HepG2 (cell line): ENCODE measurements at regions not wholly inside any gene's neighbourhood (a gene's known extent, or its start where the extent isn't known, plus 50 kb on each side); places are given as distances from the start of the nearest gene placed in this dataset.

ENCODE experiments used
- ATAC-seq: fragments of 200-7000 bp; cut with Tn5 transposase; 3 replicates; pipeline ENCODE4 v1.9.1; 2020; ENCODE audit warnings: mild to moderate bottlenecking, moderate library complexity
- BruUV-seq: library from RNA; stranded (reverse); fragments of 400-500 nt; replicated peaks from 2 replicates; lab custom pipeline; 2021; lab: Mats Ljungman, UMichigan
- CTCF ChIA-PET: fragments of 300-600 bp; formaldehyde crosslinking; extraction: SDS; loops from one replicate; lab custom pipeline; 2021; ENCODE audit warnings: low total read pairs, inconsistent platforms, low intra/inter-chr PET ratio; lab: Yijun Ruan, JAX
- POLR2A ChIA-PET: fragments of 350-600 bp; sonication (Branson Sonifier 250); formaldehyde crosslinking; loops from one replicate; lab custom pipeline; 2020; ENCODE audit warnings: antibody characterized with exemption, inconsistent platforms; lab: Yijun Ruan, JAX
- DNase-seq: peaks from one replicate; pipeline ENCODE4 v3.0.0-alpha.2; 2015; ENCODE audit warnings: low spot score
- FAIRE-seq: peaks from 3 replicates; lab custom pipeline; 2011; peaks lifted over from hg19 to GRCh38; lab: Jason Lieb, UNC
- H2AFZ ChIP-seq: one replicate; pipeline ENCODE4 v1.6.1; 2011; ENCODE audit warnings: low read length, inconsistent platforms
- H3K27ac ChIP-seq: fragments of 300-600 bp; 3 replicates; pipeline ENCODE4 v1.8.0; 2011; ENCODE audit warnings: mixed run types, mild to moderate bottlenecking, mixed read lengths, low read length, inconsistent platforms; ENCODE audit not compliant: insufficient read depth; ENCODE audit errors: extremely low read length
- H3K27me3 ChIP-seq, 2 experiments: fragments of 200-600 bp in 1 of 2; 2 replicates in 1 of 2; 3 replicates in 1 of 2; pipeline versions ENCODE4 v1.6.0 to v1.8.0; 2011; ENCODE audit warnings: low read length in 2 of 2, mild to moderate bottlenecking in 2 of 2, moderate library complexity in 2 of 2, inconsistent platforms in 1 of 2; ENCODE audit not compliant: insufficient read depth in 2 of 2, control insufficient read depth in 1 of 2
- H3K36me3 ChIP-seq, 2 experiments: fragments of 200-600 bp in 1 of 2; replicated peaks in 1 of 2; 2 replicates in 1 of 2; 3 replicates in 1 of 2; pipeline versions ENCODE4 v1.5.1 to v1.8.0; 2011; ENCODE audit warnings: low read length in 2 of 2, inconsistent platforms in 1 of 2; ENCODE audit not compliant: insufficient read depth in 2 of 2, control insufficient read depth in 1 of 2
- H3K4me1 ChIP-seq: 2 replicates; pipeline ENCODE4 v1.5.1; 2012; ENCODE audit warnings: low read length, inconsistent platforms; ENCODE audit not compliant: insufficient read depth
- H3K4me2 ChIP-seq: 2 replicates; pipeline ENCODE4 v1.6.0; 2011; ENCODE audit warnings: low read depth, low read length, inconsistent platforms
- H3K4me3 ChIP-seq, 3 experiments: fragments of 200-600 bp in 1 of 3; sonication (generic), shearing (Covaris generic) in 1 of 3; replicated peaks in 1 of 3; 2 replicates each; pipeline ENCODE4 v1.5.1; 2011 to 2016; ENCODE audit warnings: low read length in 3 of 3, inconsistent platforms in 2 of 3, low read depth in 2 of 3, mild to moderate bottlenecking in 2 of 3, control low read depth in 1 of 3, mixed read lengths in 1 of 3; ENCODE audit not compliant: insufficient read depth in 1 of 3
- H3K79me2 ChIP-seq: one replicate; pipeline ENCODE4 v1.6.1; 2011; ENCODE audit warnings: low read length, inconsistent platforms; ENCODE audit not compliant: insufficient read depth
- H3K9ac ChIP-seq: 2 replicates; pipeline ENCODE4 v1.6.0; 2011; ENCODE audit warnings: mild to moderate bottlenecking, low read depth, low read length, inconsistent platforms; ENCODE audit not compliant: insufficient read depth
- H3K9me3 ChIP-seq: 2 replicates; pipeline ENCODE4 v1.5.1; 2012; ENCODE audit warnings: mild to moderate bottlenecking, low read length
- H4K20me1 ChIP-seq: 2 replicates; pipeline ENCODE4 v1.6.0; 2011; ENCODE audit warnings: inconsistent platforms, mild to moderate bottlenecking, low read length, moderate library complexity; ENCODE audit not compliant: insufficient read depth
- BRCA1 ChIP-seq: sonication (generic); formaldehyde crosslinking; IDR thresholded peaks from 2 replicates; pipeline ENCODE4 v1.4.0; 2020; ENCODE audit warnings: missing genetic modification reagents
- CC2D1A ChIP-seq: sonication (generic); formaldehyde crosslinking; IDR thresholded peaks from 2 replicates; pipeline ENCODE4 v1.8.1; 2023; ENCODE audit warnings: mild to moderate bottlenecking, missing genetic modification reagents
- ETV6 ChIP-seq: sonication (generic); formaldehyde crosslinking; conservative IDR thresholded peaks from 2 replicates; pipeline ENCODE4 v1.4.0; 2020; ENCODE audit warnings: missing genetic modification reagents
- FOXA3 ChIP-seq: IDR thresholded peaks from 2 replicates; pipeline ENCODE4 v1.6.1; 2016; ENCODE audit warnings: missing genetic modification reagents, missing compliant biosample characterization
- HBP1 ChIP-seq: IDR thresholded peaks from 2 replicates; pipeline ENCODE4 v1.6.1; 2016; ENCODE audit warnings: low read depth, control low read depth
- IKZF1 ChIP-seq: fragments of 450-650 bp; IDR thresholded peaks from 2 replicates; pipeline ENCODE4 v1.7.1; 2016
- IRF2 ChIP-seq: IDR thresholded peaks from 2 replicates; pipeline ENCODE4 v1.6.1; 2018; ENCODE audit warnings: missing genetic modification reagents, missing compliant biosample characterization
- KDM6A ChIP-seq: IDR thresholded peaks from 2 replicates; pipeline ENCODE4 v1.6.1; 2016; ENCODE audit warnings: low read depth
- PHB2 ChIP-seq: fragments of 450-650 bp; IDR thresholded peaks from 2 replicates; pipeline ENCODE4 v1.6.1; 2018; ENCODE audit not compliant: partially characterized antibody
- PPARG ChIP-seq: conservative IDR thresholded peaks from 2 replicates; pipeline ENCODE4 v1.6.1; 2016; ENCODE audit warnings: missing biosample characterization, missing genetic modification reagents
- RARA ChIP-seq: IDR thresholded peaks from 2 replicates; pipeline ENCODE4 v1.6.1; 2016; ENCODE audit warnings: missing genetic modification reagents, missing compliant biosample characterization
- SETDB1 ChIP-seq: sonication (generic); formaldehyde crosslinking; IDR thresholded peaks from 2 replicates; pipeline ENCODE4 v1.5.1; 2020; ENCODE audit warnings: missing genetic modification reagents, mild to moderate bottlenecking, borderline replicate concordance
- SNRNP70 ChIP-seq: fragments of 200-400 bp; formaldehyde crosslinking; IDR thresholded peaks from 2 replicates; pipeline ENCODE4 v1.6.1; 2017; ENCODE audit warnings: mild to moderate bottlenecking, low read depth, low read length, moderate library complexity
- SOX5 ChIP-seq: IDR thresholded peaks from 2 replicates; pipeline ENCODE4 v1.6.1; 2016; ENCODE audit warnings: borderline replicate concordance
- ZBTB7B ChIP-seq: sonication (generic); formaldehyde crosslinking; IDR thresholded peaks from 2 replicates; pipeline ENCODE4 v1.4.0; 2020; ENCODE audit warnings: missing genetic modification reagents
- ZFAT ChIP-seq: sonication (generic); formaldehyde crosslinking; conservative IDR thresholded peaks from 2 replicates; pipeline ENCODE4 v1.8.1; 2023; ENCODE audit warnings: missing genetic modification reagents, inconsistent platforms
- ZFP36L2 ChIP-seq: sonication (generic); formaldehyde crosslinking; IDR thresholded peaks from 2 replicates; pipeline ENCODE4 v1.4.0; 2020; ENCODE audit warnings: missing genetic modification reagents
- ZNF121 ChIP-seq: sonication (generic); formaldehyde crosslinking; IDR thresholded peaks from 2 replicates; pipeline ENCODE4 v1.5.0; 2020; ENCODE audit warnings: mild to moderate bottlenecking, missing genetic modification reagents
- ZNF224 ChIP-seq: sonication (generic); formaldehyde crosslinking; IDR thresholded peaks from 2 replicates; pipeline ENCODE4 v1.5.0; 2020; ENCODE audit warnings: mild to moderate bottlenecking, missing genetic modification reagents
- ZNF230 ChIP-seq: sonication (generic); formaldehyde crosslinking; IDR thresholded peaks from 2 replicates; pipeline ENCODE4 v1.4.0; 2020; ENCODE audit warnings: mild to moderate bottlenecking, missing genetic modification reagents
- ZNF512 ChIP-seq: sonication (generic); formaldehyde crosslinking; IDR thresholded peaks from 2 replicates; pipeline ENCODE4 v1.4.0; 2020; ENCODE audit warnings: mild to moderate bottlenecking, missing genetic modification reagents
- ZNF644 ChIP-seq: IDR thresholded peaks from 2 replicates; pipeline ENCODE4 v1.6.1; 2016; ENCODE audit warnings: low read depth
- ZNF703 ChIP-seq: sonication (generic); formaldehyde crosslinking; IDR thresholded peaks from 2 replicates; pipeline ENCODE4 v1.5.1; 2020; ENCODE audit warnings: missing genetic modification reagents, mild to moderate bottlenecking, moderate library complexity, borderline replicate concordance
- ZSCAN29 ChIP-seq: sonication (generic); formaldehyde crosslinking; conservative IDR thresholded peaks from 2 replicates; pipeline ENCODE4 v1.4.0; 2020; ENCODE audit warnings: mild to moderate bottlenecking, missing genetic modification reagents
- ZSCAN31 ChIP-seq: sonication (generic); formaldehyde crosslinking; IDR thresholded peaks from 2 replicates; pipeline ENCODE4 v1.5.0; 2020; ENCODE audit warnings: low read depth, mild to moderate bottlenecking, missing genetic modification reagents
- ZSCAN9 ChIP-seq: IDR thresholded peaks from 2 replicates; pipeline ENCODE4 v1.6.1; 2016; ENCODE audit warnings: borderline replicate concordance
- in situ Hi-C: cut with HindIII; loops from 2 replicates; pipeline ENCODE4 v1.10.0; 2017; ENCODE audit warnings: low pct_unique_long_range_greater_than_20kb; ENCODE audit not compliant: extremely low pct_ligation_motif_present
- intact Hi-C: fragments of 100-400 bp; cut with micrococcal nuclease; formaldehyde crosslinking; loops from one replicate; pipeline ENCODE4 v1.10.0; 2022; ENCODE audit not compliant: unreplicated experiment
- TF ChIP-seq, protein P1 (sequence below): sonication (generic); formaldehyde crosslinking; IDR thresholded peaks from 2 replicates; pipeline ENCODE4 v1.8.1; 2023; ENCODE audit warnings: mild to moderate bottlenecking, missing genetic modification reagents

DNA sequence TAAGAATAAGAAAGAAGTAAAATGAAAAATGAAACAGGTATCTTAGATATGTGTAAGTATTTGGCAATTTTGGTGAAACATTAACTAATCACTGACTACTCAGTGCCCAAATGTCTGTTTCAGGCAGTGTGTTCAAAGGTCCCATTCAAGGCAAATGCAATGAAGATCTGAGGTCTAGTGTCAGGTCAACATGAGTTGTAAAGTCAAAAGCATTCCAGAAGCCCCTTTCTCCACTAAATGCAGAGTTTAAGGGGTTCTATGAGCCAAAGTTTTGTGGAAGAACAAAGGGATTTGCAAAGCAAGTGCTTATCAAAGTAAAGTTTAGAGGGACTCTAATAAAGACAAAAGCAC lies 71.0 kb upstream of the GPBP1 start:
- Histone ChIP-seq H3K9me3 (peaks cover 7% of the 10 kb centered on the region; the same call in 1 of the 2 replicates), H3K4me1 (peaks cover 58% of the 10 kb centered on the region), H3K27ac (peak overlapping the region; percentile 100), H3K4me3 (peak overlapping the region; percentile 38 to 65 (median 55); a peak in 4 of 6 replicates), H3K9ac (peak overlapping the region; percentile 74), H4K20me1 (no peaks in the 10 kb centered on the region), H3K4me2 (peak overlapping the region; percentile 79), H3K79me2 (no peaks in the 10 kb centered on the region), H2AFZ (no peak overlapping the region), H3K36me3 (no peaks in the 10 kb centered on the region), H3K27me3 (no peaks in the 10 kb centered on the region)
- in situ Hi-C loops, result no loop called here
- peak; percentile 95 for DNase-seq
- BruUV-seq, result no TSS peak
- intact Hi-C loops, result loop anchor here (1.0 to 5.0 kb wide), 3 partner anchors 8 to 194 kb away; partner anchors contain the start of gene SETD9
- peak; percentile 88 for FAIRE-seq
- POLR2A ChIA-PET, result interaction anchor here (1.9 to 2.4 kb wide), 3 partner anchors 9 to 193 kb away, joined by 6 to 18 read pairs (median 8); partner anchors contain the start of gene SETD9
- CTCF ChIA-PET, result no interaction called here
- ATAC-seq, result peak; percentile 94
- TF ChIP-seq ZBTB7B (CRISPR knock-in tag) (peak; percentile 69), FOXA3 (CRISPR knock-in tag) (peak; percentile 72), IKZF1 (no peak), RARA (CRISPR knock-in tag) (peak; percentile 81), ZSCAN29 (CRISPR knock-in tag) (no peak), ZNF230 (CRISPR knock-in tag) (no peak), PHB2 (no peak), ETV6 (CRISPR knock-in tag) (no peak), ZSCAN31 (CRISPR knock-in tag) (no peak), BRCA1 (CRISPR knock-in tag) (no peak), SOX5 (CRISPR knock-in tag) (peak; percentile 77; the same call in 1 of the 2 replicates), ZNF703 (no peak), ZNF121 (CRISPR knock-in tag) (no peak), KDM6A (CRISPR knock-in tag) (peak; percentile 75), PPARG (CRISPR knock-in tag) (peak; percentile 95), SNRNP70 (no peak), ZFAT (CRISPR knock-in tag) (no peak), HBP1 (CRISPR knock-in tag) (no peak), ZSCAN9 (CRISPR knock-in tag) (no peak; the same call in 1 of the 2 replicates), IRF2 (CRISPR knock-in tag) (0 out of 2 replicates have a peak, but pooled peaks have one; percentile 37), CC2D1A (CRISPR knock-in tag) (no peak), ZNF644 (CRISPR knock-in tag) (0 out of 2 replicates have a peak, but pooled peaks have one; percentile 51), ZNF224 (no peak), ZFP36L2 (CRISPR knock-in tag) (no peak), SETDB1 (CRISPR knock-in tag) (no peak), ZNF512 (CRISPR knock-in tag) (no peak)
- TF ChIP-seq, protein P1, sequence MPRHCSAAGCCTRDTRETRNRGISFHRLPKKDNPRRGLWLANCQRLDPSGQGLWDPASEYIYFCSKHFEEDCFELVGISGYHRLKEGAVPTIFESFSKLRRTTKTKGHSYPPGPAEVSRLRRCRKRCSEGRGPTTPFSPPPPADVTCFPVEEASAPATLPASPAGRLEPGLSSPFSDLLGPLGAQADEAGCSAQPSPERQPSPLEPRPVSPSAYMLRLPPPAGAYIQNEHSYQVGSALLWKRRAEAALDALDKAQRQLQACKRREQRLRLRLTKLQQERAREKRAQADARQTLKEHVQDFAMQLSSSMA, result no peak
